Bronchial epithelial cell (primary cell): ENCODE measurements at regions not wholly inside any gene's neighbourhood (a gene's known extent, or its start where the extent isn't known, plus 50 kb on each side); places are given as distances from the start of the nearest gene placed in this dataset.

Experiments used
- DNase-seq: peaks from one replicate; pipeline ENCODE4 v3.0.0-alpha.2; 2010; ENCODE audit warnings: low read depth
- FAIRE-seq: peaks from 2 replicates; lab custom pipeline; 2011; peaks lifted over from hg19 to GRCh38; lab: Jason Lieb, UNC
- H3K27me3 ChIP-seq: 2 replicates; pipeline ENCODE4 v1.5.1; 2011; ENCODE audit warnings: low read length; ENCODE audit not compliant: control insufficient read depth, insufficient read depth
- H3K36me3 ChIP-seq: 2 replicates; pipeline ENCODE4 v1.5.1; 2011; ENCODE audit warnings: low read length; ENCODE audit not compliant: control insufficient read depth, insufficient read depth
- H3K4me3 ChIP-seq: 2 replicates; pipeline ENCODE4 v1.5.1; 2011; ENCODE audit warnings: mild to moderate bottlenecking, low read depth, low read length, control low read depth
- TF ChIP-seq, protein P1 (sequence below): IDR thresholded peaks from 2 replicates; pipeline ENCODE4 v1.5.1; 2011; ENCODE audit warnings: mild to moderate bottlenecking, moderate library complexity, low read length, control low read depth, inconsistent platforms; ENCODE audit not compliant: insufficient read depth, severe bottlenecking

DNA sequence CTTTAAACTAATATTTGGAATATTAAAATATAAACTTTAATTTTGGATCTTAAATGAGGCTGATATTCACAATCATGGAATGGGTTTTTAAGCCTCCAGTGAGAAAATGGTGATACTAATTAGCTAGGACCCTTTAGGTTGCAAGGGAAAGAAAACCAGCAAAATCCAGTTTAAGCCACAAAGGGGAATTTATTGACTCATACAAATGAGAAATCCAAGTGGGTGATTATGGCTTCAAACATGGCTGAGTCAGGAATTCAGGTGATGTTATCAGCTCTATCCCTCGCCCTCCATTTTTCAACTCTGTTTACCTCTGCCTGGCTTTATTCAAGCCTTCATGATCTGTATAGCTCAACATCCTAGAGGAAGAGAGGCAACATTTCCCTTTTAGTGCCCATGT is 75.3 kb upstream of the DLX2 start:
- Histone ChIP-seq H3K27me3 (no peaks in the 10 kb centered on the region), H3K36me3 (no peaks in the 10 kb centered on the region), H3K4me3 (no peak overlapping the region)
- TF ChIP-seq, protein P1, sequence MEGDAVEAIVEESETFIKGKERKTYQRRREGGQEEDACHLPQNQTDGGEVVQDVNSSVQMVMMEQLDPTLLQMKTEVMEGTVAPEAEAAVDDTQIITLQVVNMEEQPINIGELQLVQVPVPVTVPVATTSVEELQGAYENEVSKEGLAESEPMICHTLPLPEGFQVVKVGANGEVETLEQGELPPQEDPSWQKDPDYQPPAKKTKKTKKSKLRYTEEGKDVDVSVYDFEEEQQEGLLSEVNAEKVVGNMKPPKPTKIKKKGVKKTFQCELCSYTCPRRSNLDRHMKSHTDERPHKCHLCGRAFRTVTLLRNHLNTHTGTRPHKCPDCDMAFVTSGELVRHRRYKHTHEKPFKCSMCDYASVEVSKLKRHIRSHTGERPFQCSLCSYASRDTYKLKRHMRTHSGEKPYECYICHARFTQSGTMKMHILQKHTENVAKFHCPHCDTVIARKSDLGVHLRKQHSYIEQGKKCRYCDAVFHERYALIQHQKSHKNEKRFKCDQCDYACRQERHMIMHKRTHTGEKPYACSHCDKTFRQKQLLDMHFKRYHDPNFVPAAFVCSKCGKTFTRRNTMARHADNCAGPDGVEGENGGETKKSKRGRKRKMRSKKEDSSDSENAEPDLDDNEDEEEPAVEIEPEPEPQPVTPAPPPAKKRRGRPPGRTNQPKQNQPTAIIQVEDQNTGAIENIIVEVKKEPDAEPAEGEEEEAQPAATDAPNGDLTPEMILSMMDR = no peak
- FAIRE-seq = no peak
- DNase-seq = peak; percentile 90

DNA sequence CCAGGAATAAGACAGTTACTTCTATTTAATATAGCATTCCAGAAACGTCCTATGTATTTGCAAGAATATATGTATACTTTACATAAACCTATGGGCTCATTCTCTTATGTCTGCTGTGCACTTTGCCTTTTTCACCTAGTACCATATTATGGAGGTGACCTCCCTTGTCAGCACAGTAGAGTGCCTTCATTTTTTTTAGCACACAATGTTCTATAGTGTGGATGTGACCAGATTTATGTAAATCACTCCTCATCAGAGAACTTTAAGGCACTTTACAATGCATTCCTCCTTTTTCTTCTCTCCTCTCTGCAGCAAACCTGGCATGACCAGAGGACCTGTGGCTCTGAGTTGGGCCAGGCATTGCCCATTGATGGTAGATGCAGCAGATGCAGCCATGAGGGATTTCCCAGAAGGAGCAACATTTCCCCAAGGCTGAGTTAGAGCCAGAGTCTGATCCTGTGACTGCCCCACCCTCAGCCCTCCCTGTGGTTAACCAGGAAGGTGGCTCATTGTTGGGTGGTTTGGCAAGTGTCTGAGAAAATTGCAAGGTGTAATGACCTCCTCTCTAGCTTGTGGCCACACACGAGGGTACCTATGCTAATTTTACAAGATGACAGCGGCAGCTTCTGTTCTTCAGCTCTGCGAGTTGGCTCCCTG is 76.5 kb upstream of the DLX2 start:
- FAIRE-seq = no peak
- Histone ChIP-seq H3K27me3 (no peaks in the 10 kb centered on the region), H3K4me3 (no peak overlapping the region), H3K36me3 (no peaks in the 10 kb centered on the region)
- TF ChIP-seq, protein P1 = no peak
- peak; percentile 93 for DNase-seq

GRCh38 chr2:172181840-172182239 is 79.1 kb upstream of the DLX2 start:
- no peak for DNase-seq
- H3K4me3 ChIP-seq = no peak overlapping the region
- TF ChIP-seq, protein P1 = no peak
- H3K36me3 ChIP-seq = no peaks in the 10 kb centered on the region
- H3K27me3 ChIP-seq = no peaks in the 10 kb centered on the region
- FAIRE-seq = no peak

- H3K36me3 ChIP-seq = no peaks in the 10 kb centered on the region
- FAIRE-seq (no peak), DNase-seq (no peak)
- no peaks in the 10 kb centered on the region for H3K27me3 ChIP-seq
- TF ChIP-seq, protein P1 = no peak
- H3K4me3 ChIP-seq = no peak overlapping the region
These were observed 79.9 kb upstream of the DLX2 start for GRCh38 chr2:172182624-172183023.

- DNase-seq = no peak
- Histone ChIP-seq H3K36me3 (no peaks in the 10 kb centered on the region), H3K4me3 (no peak overlapping the region), H3K27me3 (no peaks in the 10 kb centered on the region)
- FAIRE-seq = no peak
- TF ChIP-seq, protein P1 = no peak
These were observed 90.8 kb upstream of the DLX2 start for GRCh38 chr2:172193331-172194089.
